B cell (primary cell): ENCODE measurements at regions not wholly inside any gene's neighbourhood (a gene's known extent, or its start where the extent isn't known, plus 50 kb on each side); places are given as distances from the start of the nearest gene placed in this dataset.

Experiments used
- ATAC-seq: fragments of 200-7000 bp; cut with Tn5 transposase; one replicate; pipeline ENCODE4 v1.10.0; 2021; ENCODE audit warnings: low read depth, mild to moderate bottlenecking, moderate number of reproducible peaks, moderate library complexity
- CTCF ChIA-PET: fragments of 350-600 bp; sonication (Branson Sonifier 250); formaldehyde crosslinking; loops from one replicate; lab custom pipeline; 2021; ENCODE audit warnings: antibody characterized with exemption, inconsistent platforms; lab: Charles Lee
- POLR2A ChIA-PET: fragments of 350-600 bp; sonication (Branson Sonifier 250); formaldehyde crosslinking; loops from one replicate; lab custom pipeline; 2021; ENCODE audit warnings: antibody characterized with exemption; lab: Charles Lee
- DNase-seq: peaks from one replicate; pipeline ENCODE4 v3.0.0; 2013
- H2AFZ ChIP-seq: 2 replicates; pipeline ENCODE4 v1.6.1; 2012; ENCODE audit warnings: mild to moderate bottlenecking, low read depth, low read length; ENCODE audit not compliant: insufficient read depth, poor library complexity, severe bottlenecking
- H3K27ac ChIP-seq, 2 donors: 1 replicate in 1 of 2; 2 replicates in 1 of 2; pipeline ENCODE4 v1.5.1; 2012 to 2013; ENCODE audit warnings: low read length in 2 of 2, mild to moderate bottlenecking in 2 of 2, moderate library complexity in 1 of 2
- H3K27me3 ChIP-seq, 4 experiments: fragments of 200-600 bp in 1 of 4; sonication (generic) in 1 of 4; replicated peaks in 1 of 4; 1 replicate in 2 of 4; 2 replicates in 2 of 4; pipeline versions ENCODE4 v1.6.1 to v1.7.0; 2013 to 2016; ENCODE audit warnings: low read length in 3 of 4, mild to moderate bottlenecking in 2 of 4, mixed read lengths in 1 of 4, moderate library complexity in 1 of 4; ENCODE audit not compliant: insufficient read depth in 4 of 4, control insufficient read depth in 3 of 4; ENCODE audit errors: control extremely low read depth in 1 of 4
- H3K36me3 ChIP-seq, 2 experiments: replicated peaks in 1 of 2; 1 replicate in 1 of 2; 2 replicates in 1 of 2; pipeline versions ENCODE4 v1.6.1 to v1.7.1; 2013; ENCODE audit warnings: low read length in 1 of 2; ENCODE audit not compliant: insufficient read depth in 2 of 2, control insufficient read depth in 1 of 2; ENCODE audit errors: control extremely low read depth in 1 of 2, extremely low read depth in 1 of 2
- H3K4me1 ChIP-seq, 2 donors: fragments of 200-600 bp in 1 of 2; sonication (generic) in 1 of 2; 1 replicate in 1 of 2; 2 replicates in 1 of 2; pipeline versions ENCODE4 v1.5.1 to v1.6.1; 2013 to 2017; ENCODE audit warnings: low read length in 2 of 2; ENCODE audit not compliant: control insufficient read depth in 2 of 2, insufficient read depth in 2 of 2
- H3K4me2 ChIP-seq: replicated peaks from 2 replicates; pipeline ENCODE3; 2012; ENCODE audit warnings: mild to moderate bottlenecking, low read depth, low read length; ENCODE audit not compliant: poor library complexity, severe bottlenecking
- H3K4me3 ChIP-seq, 5 experiments: fragments of 200-600 bp in 1 of 5; sonication (generic) in 1 of 5; 1 replicate in 3 of 5; 2 replicates in 2 of 5; pipeline versions ENCODE4 v1.5.1 to v1.7.0; 2011 to 2016; ENCODE audit warnings: low read length in 4 of 5, mild to moderate bottlenecking in 4 of 5, low read depth in 2 of 5, control low read depth in 1 of 5, moderate library complexity in 1 of 5; ENCODE audit not compliant: insufficient read depth in 1 of 5; ENCODE audit errors: control extremely low read depth in 1 of 5, extremely low read depth in 1 of 5
- H3K79me2 ChIP-seq: fragments of 200-600 bp; sonication (generic); one replicate; pipeline ENCODE4 v1.6.0; 2016; ENCODE audit warnings: low read length; ENCODE audit not compliant: control insufficient read depth, insufficient read depth
- H3K9ac ChIP-seq: fragments of 200-600 bp; sonication (generic); 2 replicates; pipeline ENCODE4 v1.6.1; 2017; ENCODE audit warnings: mild to moderate bottlenecking, low read length, moderate library complexity
- H3K9me3 ChIP-seq, 3 donors: one replicate each; pipeline versions ENCODE4 v1.6.1 to v1.7.1; 2013; ENCODE audit warnings: low read length in 2 of 3; ENCODE audit not compliant: control insufficient read depth in 2 of 3, insufficient read depth in 1 of 3; ENCODE audit errors: control extremely low read depth in 1 of 3
- H4K20me1 ChIP-seq: 2 replicates; pipeline ENCODE4 v1.6.0; 2012; ENCODE audit warnings: mild to moderate bottlenecking, low read length; ENCODE audit not compliant: insufficient read depth, control insufficient read depth, poor library complexity, severe bottlenecking
- H3K27ac Mint-ChIP-seq: one replicate; pipeline ENCODE4 v1.8.0; 2021; ENCODE audit warnings: mixed read lengths
- H3K27me3 Mint-ChIP-seq: one replicate; pipeline ENCODE4 v1.8.0; 2021; ENCODE audit warnings: mixed read lengths
- H3K4me1 Mint-ChIP-seq: one replicate; pipeline ENCODE4 v1.8.0; 2021; ENCODE audit warnings: mixed read lengths
- H3K4me3 Mint-ChIP-seq: one replicate; pipeline ENCODE4 v1.8.0; 2021; ENCODE audit warnings: mixed read lengths
- H3K9me3 Mint-ChIP-seq: one replicate; pipeline ENCODE4 v1.8.0; 2022; ENCODE audit warnings: mixed read lengths; ENCODE audit not compliant: insufficient read depth
- EZH2 ChIP-seq: IDR thresholded peaks from 2 replicates; pipeline ENCODE4 v1.6.1; 2012; ENCODE audit warnings: borderline replicate concordance, low read depth, mild to moderate bottlenecking, moderate library complexity, low read length; ENCODE audit not compliant: insufficient read depth, poor library complexity, severe bottlenecking
- WGBS: methylation state at CpG from one replicate; pipeline ENCODE4 v1.1.5; 2013; ENCODE audit warnings: missing lambda C conversion rate; ENCODE audit not compliant: insufficient coverage; 5-methylcytosine and 5-hydroxymethylcytosine counted together
- intact Hi-C: fragments of 100-400 bp; cut with micrococcal nuclease; formaldehyde crosslinking; loops from one replicate; pipeline ENCODE4 v1.10.0; 2022
- TF ChIP-seq, protein P1 (sequence below): fragments of 200-600 bp; IDR thresholded peaks from one replicate; pipeline ENCODE4 v1.8.0; 2022; ENCODE audit warnings: antibody characterized with exemption, mild to moderate bottlenecking

- WGBS, result 90% methylated on average over 3 of the region's 6 CpGs
- H3K4me1 Mint-ChIP-seq, result no peaks in the 10 kb centered on the region
These were observed 191.9 kb upstream of the CHAC2 start for GRCh38 chr2:53575721-53576124.

DNA sequence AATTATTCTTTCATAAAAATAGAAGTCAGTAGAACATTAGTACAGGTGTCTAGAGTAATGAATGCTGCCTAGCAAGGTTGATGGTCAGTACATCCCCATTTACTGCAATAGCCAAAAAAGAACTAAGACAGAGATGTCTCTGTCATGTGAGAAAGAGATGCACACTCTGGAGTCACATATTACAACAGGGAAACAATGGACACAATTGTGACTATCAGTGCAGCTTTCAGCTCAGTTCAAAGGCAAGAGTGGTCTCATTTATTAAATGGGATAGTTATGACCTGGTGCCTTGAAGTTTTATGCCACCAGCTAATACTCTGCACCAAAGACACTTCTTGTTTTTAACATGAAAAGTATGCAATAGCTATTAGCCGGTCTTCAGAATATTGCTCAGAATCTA is 194.9 kb upstream of the CHAC2 start:
- no peak for ATAC-seq
- H3K36me3 ChIP-seq, result no peaks in the 10 kb centered on the region
- intact Hi-C loops, result no loop called here

More at GRCh38 chr2:53575721-53576124, 191.9 kb upstream of the CHAC2 start:
- ChIA-PET POLR2A (no interaction called here), CTCF (no interaction called here)
- no peak overlapping the region for H3K27ac Mint-ChIP-seq
- H3K27ac ChIP-seq, result no peak overlapping the region
- no peak for DNase-seq
- H3K9me3 Mint-ChIP-seq, result no peaks in the 10 kb centered on the region
- H3K4me2 ChIP-seq, result no peak overlapping the region
- no peaks in the 10 kb centered on the region for H3K79me2 ChIP-seq
- H3K4me3 ChIP-seq, result no peak overlapping the region
- no peak overlapping the region for H3K4me3 Mint-ChIP-seq
- H4K20me1 ChIP-seq, result no peaks in the 10 kb centered on the region
- no peaks in the 10 kb centered on the region for H3K36me3 ChIP-seq
- H3K27me3 ChIP-seq, result peaks cover 0 to 2% (median 0%) of the 10 kb centered on the region in 4 experiments
- intact Hi-C loops, result no loop called here
- peaks cover 21% of the 10 kb centered on the region for H3K27me3 Mint-ChIP-seq
- ATAC-seq, result no peak
- H2AFZ ChIP-seq, result no peak overlapping the region
- no peak overlapping the region for H3K9ac ChIP-seq
- H3K4me1 ChIP-seq, result no peaks in the 10 kb centered on the region
- TF ChIP-seq, protein P1, sequence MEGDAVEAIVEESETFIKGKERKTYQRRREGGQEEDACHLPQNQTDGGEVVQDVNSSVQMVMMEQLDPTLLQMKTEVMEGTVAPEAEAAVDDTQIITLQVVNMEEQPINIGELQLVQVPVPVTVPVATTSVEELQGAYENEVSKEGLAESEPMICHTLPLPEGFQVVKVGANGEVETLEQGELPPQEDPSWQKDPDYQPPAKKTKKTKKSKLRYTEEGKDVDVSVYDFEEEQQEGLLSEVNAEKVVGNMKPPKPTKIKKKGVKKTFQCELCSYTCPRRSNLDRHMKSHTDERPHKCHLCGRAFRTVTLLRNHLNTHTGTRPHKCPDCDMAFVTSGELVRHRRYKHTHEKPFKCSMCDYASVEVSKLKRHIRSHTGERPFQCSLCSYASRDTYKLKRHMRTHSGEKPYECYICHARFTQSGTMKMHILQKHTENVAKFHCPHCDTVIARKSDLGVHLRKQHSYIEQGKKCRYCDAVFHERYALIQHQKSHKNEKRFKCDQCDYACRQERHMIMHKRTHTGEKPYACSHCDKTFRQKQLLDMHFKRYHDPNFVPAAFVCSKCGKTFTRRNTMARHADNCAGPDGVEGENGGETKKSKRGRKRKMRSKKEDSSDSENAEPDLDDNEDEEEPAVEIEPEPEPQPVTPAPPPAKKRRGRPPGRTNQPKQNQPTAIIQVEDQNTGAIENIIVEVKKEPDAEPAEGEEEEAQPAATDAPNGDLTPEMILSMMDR, result no peak
- no peak for TF ChIP-seq EZH2
- H3K9me3 ChIP-seq, result no peaks in the 10 kb centered on the region

More for the DNA sequence above, 194.9 kb upstream of the CHAC2 start:
- Mint-ChIP-seq H3K27ac (no peak overlapping the region), H3K4me3 (no peak overlapping the region), H3K9me3 (no peaks in the 10 kb centered on the region), H3K27me3 (peaks cover 15% of the 10 kb centered on the region), H3K4me1 (peaks cover 2% of the 10 kb centered on the region)
- no peak overlapping the region for H3K27ac ChIP-seq
- CTCF ChIA-PET, result no interaction called here
- WGBS, result no CpG with 5 or more reads among the region's 1 CpG
- H3K79me2 ChIP-seq, result no peaks in the 10 kb centered on the region
- H3K9me3 ChIP-seq, result no peaks in the 10 kb centered on the region
- no peak for DNase-seq
- H4K20me1 ChIP-seq, result no peaks in the 10 kb centered on the region
- POLR2A ChIA-PET, result no interaction called here
- H2AFZ ChIP-seq, result no peak overlapping the region
- H3K4me1 ChIP-seq, result no peaks in the 10 kb centered on the region
- H3K4me2 ChIP-seq, result no peak overlapping the region
- H3K27me3 ChIP-seq, result peaks cover 0 to 2% (median 0%) of the 10 kb centered on the region in 4 experiments
- H3K9ac ChIP-seq, result no peak overlapping the region
- H3K4me3 ChIP-seq, result no peak overlapping the region
- TF ChIP-seq, protein P1, result no peak
- no peak for TF ChIP-seq EZH2
